DOHH2 (cell line): ENCODE measurements at regions not wholly inside any gene's neighbourhood (a gene's known extent, or its start where the extent isn't known, plus 50 kb on each side); places are given as distances from the start of the nearest gene placed in this dataset.

Experiments
- H3F3A ChIP-seq: fragments of 200-600 bp; sonication (generic), shearing (Covaris generic); 2 replicates; pipeline ENCODE4 v1.6.0; 2016; ENCODE audit warnings: antibody characterized with exemption, mild to moderate bottlenecking; ENCODE audit not compliant: control insufficient read depth, insufficient read depth
- H3K27ac ChIP-seq: fragments of 200-600 bp; sonication (generic); 2 replicates; pipeline ENCODE4 v1.5.1; 2014; ENCODE audit warnings: low read depth, mild to moderate bottlenecking, low read length, moderate library complexity
- H3K27me3 ChIP-seq: fragments of 200-600 bp; sonication (generic); 2 replicates; pipeline ENCODE4 v1.6.1; 2014; ENCODE audit warnings: mild to moderate bottlenecking, low read length, mixed read lengths; ENCODE audit not compliant: control insufficient read depth
- H3K36me3 ChIP-seq: fragments of 200-600 bp; sonication (generic); 2 replicates; pipeline ENCODE4 v1.6.1; 2014; ENCODE audit warnings: mild to moderate bottlenecking, low read length, moderate library complexity, mixed read lengths; ENCODE audit not compliant: control insufficient read depth
- H3K4me1 ChIP-seq: fragments of 200-600 bp; sonication (generic); 2 replicates; pipeline ENCODE4 v1.6.1; 2014; ENCODE audit warnings: mild to moderate bottlenecking, low read length, mixed read lengths; ENCODE audit not compliant: control insufficient read depth
- H3K4me2 ChIP-seq: fragments of 200-600 bp; sonication (generic); 2 replicates; pipeline ENCODE4 v1.6.0; 2014; ENCODE audit warnings: mild to moderate bottlenecking, low read length, moderate library complexity
- H3K4me3 ChIP-seq: fragments of 200-600 bp; sonication (generic); 2 replicates; pipeline ENCODE4 v1.5.1; 2014; ENCODE audit warnings: mild to moderate bottlenecking, low read length, mixed read lengths
- H3K79me2 ChIP-seq: fragments of 200-600 bp; sonication (generic); 2 replicates; pipeline ENCODE4 v1.6.1; 2014; ENCODE audit warnings: mild to moderate bottlenecking, low read length, mixed read lengths; ENCODE audit not compliant: control insufficient read depth
- H3K9me2 ChIP-seq: fragments of 200-600 bp; sonication (generic); replicated peaks from 2 replicates; pipeline ENCODE4 v1.6.1; 2014; ENCODE audit warnings: mild to moderate bottlenecking, low read length, mixed read lengths; ENCODE audit not compliant: control insufficient read depth
- H3K9me3 ChIP-seq: fragments of 200-600 bp; sonication (generic); 2 replicates; pipeline ENCODE4 v1.6.1; 2014; ENCODE audit warnings: antibody characterized with exemption, low read length, mixed read lengths; ENCODE audit not compliant: control insufficient read depth, insufficient read depth
- H4K20me1 ChIP-seq: fragments of 200-600 bp; sonication (generic); 2 replicates; pipeline ENCODE4 v1.6.0; 2014; ENCODE audit warnings: low read depth, mild to moderate bottlenecking, antibody characterized with exemption, low read length, moderate library complexity; ENCODE audit not compliant: control insufficient read depth, insufficient read depth
- EZH2phosphoT487 ChIP-seq: fragments of 200-600 bp; sonication (generic); IDR thresholded peaks from 2 replicates; pipeline ENCODE4 v1.6.1; 2017; ENCODE audit warnings: borderline replicate concordance, mild to moderate bottlenecking, antibody characterized with exemption, low read length, moderate library complexity, mixed read lengths
- TF ChIP-seq, protein P1 (sequence below): fragments of 200-600 bp; sonication (generic); IDR thresholded peaks from one replicate; pipeline ENCODE4 v1.5.1; 2014; ENCODE audit warnings: antibody characterized with exemption, mild to moderate bottlenecking, low read depth, low read length; ENCODE audit not compliant: poor library complexity, severe bottlenecking

DNA sequence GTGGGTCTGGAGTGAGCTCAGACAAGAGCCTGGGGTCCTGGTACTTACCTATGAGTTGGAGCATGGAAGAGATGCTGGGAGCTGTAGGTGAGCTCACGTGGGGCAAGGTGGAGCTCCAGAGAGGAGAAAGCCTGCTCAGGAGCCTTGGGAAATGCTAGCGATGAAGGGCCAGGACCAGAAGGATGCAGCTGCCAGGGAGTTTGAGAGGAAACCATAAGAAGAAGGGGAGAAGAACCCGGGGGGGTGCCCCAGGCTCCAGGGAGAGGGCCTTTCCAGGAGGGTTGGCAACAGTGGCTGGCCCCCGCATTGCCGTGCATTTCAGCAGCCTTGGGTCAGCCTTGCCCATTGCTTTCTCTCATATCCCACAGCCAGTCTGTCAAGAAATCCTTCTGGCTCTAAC is 268.7 kb downstream of the GLI2 start:
- Histone ChIP-seq H3K79me2 (no peaks in the 10 kb centered on the region), H3K27me3 (no peaks in the 10 kb centered on the region), H4K20me1 (no peaks in the 10 kb centered on the region), H3K27ac (no peak overlapping the region), H3K4me2 (no peak overlapping the region), H3K9me3 (no peaks in the 10 kb centered on the region), H3K9me2 (no peaks in the 10 kb centered on the region), H3K4me1 (no peaks in the 10 kb centered on the region), H3F3A (no peaks in the 10 kb centered on the region), H3K36me3 (no peaks in the 10 kb centered on the region), H3K4me3 (no peak overlapping the region)
- TF ChIP-seq, protein P1, sequence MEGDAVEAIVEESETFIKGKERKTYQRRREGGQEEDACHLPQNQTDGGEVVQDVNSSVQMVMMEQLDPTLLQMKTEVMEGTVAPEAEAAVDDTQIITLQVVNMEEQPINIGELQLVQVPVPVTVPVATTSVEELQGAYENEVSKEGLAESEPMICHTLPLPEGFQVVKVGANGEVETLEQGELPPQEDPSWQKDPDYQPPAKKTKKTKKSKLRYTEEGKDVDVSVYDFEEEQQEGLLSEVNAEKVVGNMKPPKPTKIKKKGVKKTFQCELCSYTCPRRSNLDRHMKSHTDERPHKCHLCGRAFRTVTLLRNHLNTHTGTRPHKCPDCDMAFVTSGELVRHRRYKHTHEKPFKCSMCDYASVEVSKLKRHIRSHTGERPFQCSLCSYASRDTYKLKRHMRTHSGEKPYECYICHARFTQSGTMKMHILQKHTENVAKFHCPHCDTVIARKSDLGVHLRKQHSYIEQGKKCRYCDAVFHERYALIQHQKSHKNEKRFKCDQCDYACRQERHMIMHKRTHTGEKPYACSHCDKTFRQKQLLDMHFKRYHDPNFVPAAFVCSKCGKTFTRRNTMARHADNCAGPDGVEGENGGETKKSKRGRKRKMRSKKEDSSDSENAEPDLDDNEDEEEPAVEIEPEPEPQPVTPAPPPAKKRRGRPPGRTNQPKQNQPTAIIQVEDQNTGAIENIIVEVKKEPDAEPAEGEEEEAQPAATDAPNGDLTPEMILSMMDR, result no peak
- no peak for TF ChIP-seq EZH2phosphoT487

DNA sequence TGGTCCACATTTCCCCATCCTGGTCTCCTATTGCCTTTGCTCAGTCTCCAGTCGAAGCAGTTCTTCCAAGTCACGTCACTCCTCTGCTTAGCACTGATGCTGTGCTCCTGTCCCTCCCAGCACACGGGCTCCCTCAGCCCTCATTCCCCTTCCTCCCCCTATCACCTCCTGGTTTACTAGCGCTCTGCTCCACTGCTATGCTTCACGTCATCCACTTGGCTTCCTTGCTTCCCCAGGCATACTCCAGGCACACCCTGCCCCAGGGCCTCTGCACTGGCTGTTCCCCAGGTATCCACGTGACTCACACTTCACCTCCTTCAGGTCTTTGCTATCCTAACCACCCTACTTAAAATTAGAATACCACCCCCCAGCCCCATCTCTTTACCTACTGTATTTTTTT is 269.3 kb downstream of the GLI2 start:
- Histone ChIP-seq H3K4me2 (no peak overlapping the region), H3K4me3 (no peak overlapping the region), H3K27ac (no peak overlapping the region), H3F3A (no peaks in the 10 kb centered on the region), H3K27me3 (no peaks in the 10 kb centered on the region), H3K9me2 (no peaks in the 10 kb centered on the region), H4K20me1 (no peaks in the 10 kb centered on the region), H3K4me1 (no peaks in the 10 kb centered on the region), H3K9me3 (no peaks in the 10 kb centered on the region), H3K36me3 (no peaks in the 10 kb centered on the region), H3K79me2 (no peaks in the 10 kb centered on the region)
- TF ChIP-seq EZH2phosphoT487, result no peak
- TF ChIP-seq, protein P1, result no peak

DNA sequence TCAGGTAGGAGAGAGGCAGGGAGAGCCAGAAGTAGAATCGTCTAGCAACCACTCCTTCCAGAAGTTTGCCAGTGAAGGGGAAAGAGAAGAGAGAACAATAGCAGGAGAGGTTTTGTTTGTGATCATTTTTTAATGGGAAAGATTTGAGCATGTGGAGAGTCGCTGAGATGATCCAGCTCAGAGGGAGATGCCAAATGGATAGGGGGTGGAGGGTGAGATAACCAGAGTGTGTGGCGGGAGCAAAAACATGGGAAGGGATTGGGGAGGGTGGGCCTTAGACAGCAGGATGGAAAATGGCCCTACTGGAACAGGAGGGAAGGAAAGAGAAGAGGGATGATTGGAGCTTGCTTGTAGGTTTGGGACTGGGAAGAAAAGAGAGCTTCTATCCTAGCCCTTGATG is 269.8 kb downstream of the GLI2 start:
- Histone ChIP-seq H3K4me3 (no peak overlapping the region), H3K79me2 (no peaks in the 10 kb centered on the region), H3F3A (no peaks in the 10 kb centered on the region), H3K4me1 (no peaks in the 10 kb centered on the region), H3K9me2 (no peaks in the 10 kb centered on the region), H4K20me1 (no peaks in the 10 kb centered on the region), H3K36me3 (no peaks in the 10 kb centered on the region), H3K27me3 (no peaks in the 10 kb centered on the region), H3K27ac (no peak overlapping the region), H3K9me3 (no peaks in the 10 kb centered on the region), H3K4me2 (no peak overlapping the region)
- TF ChIP-seq, protein P1, result no peak
- TF ChIP-seq EZH2phosphoT487, result no peak
